Vagina (tissue), 2 donors: ENCODE measurements at regions not wholly inside any gene's neighbourhood (a gene's known extent, or its start where the extent isn't known, plus 50 kb on each side); places are given as distances from the start of the nearest gene placed in this dataset.

ENCODE experiments used
- POLR2A ChIP-seq, 2 donors: fragments of 450-650 bp; IDR thresholded peaks; one replicate each; pipeline ENCODE4 v1.6.1; 2017; ENCODE audit warnings: antibody characterized with exemption in 2 of 2, mild to moderate bottlenecking in 2 of 2, moderate library complexity in 2 of 2
- POLR2AphosphoS5 ChIP-seq, 2 donors: sonication (generic); formaldehyde crosslinking; IDR thresholded peaks; one replicate each; pipeline ENCODE4 v1.9.0; 2017; ENCODE audit warnings: antibody characterized with exemption in 2 of 2, mild to moderate bottlenecking in 2 of 2, low read depth in 1 of 2; ENCODE audit not compliant: insufficient read depth in 1 of 2
- TF ChIP-seq, protein P1 (sequence below), 3 experiments: fragments of 450-650 bp in 2 of 3; fragments of 200-600 bp in 1 of 3; sonication (generic) in 1 of 3; IDR thresholded peaks; one replicate each; pipeline ENCODE4 v1.5.1; 2017 to 2019; ENCODE audit warnings: antibody characterized with exemption in 3 of 3, mild to moderate bottlenecking in 2 of 3, moderate library complexity in 2 of 3

- TF ChIP-seq, protein P1, sequence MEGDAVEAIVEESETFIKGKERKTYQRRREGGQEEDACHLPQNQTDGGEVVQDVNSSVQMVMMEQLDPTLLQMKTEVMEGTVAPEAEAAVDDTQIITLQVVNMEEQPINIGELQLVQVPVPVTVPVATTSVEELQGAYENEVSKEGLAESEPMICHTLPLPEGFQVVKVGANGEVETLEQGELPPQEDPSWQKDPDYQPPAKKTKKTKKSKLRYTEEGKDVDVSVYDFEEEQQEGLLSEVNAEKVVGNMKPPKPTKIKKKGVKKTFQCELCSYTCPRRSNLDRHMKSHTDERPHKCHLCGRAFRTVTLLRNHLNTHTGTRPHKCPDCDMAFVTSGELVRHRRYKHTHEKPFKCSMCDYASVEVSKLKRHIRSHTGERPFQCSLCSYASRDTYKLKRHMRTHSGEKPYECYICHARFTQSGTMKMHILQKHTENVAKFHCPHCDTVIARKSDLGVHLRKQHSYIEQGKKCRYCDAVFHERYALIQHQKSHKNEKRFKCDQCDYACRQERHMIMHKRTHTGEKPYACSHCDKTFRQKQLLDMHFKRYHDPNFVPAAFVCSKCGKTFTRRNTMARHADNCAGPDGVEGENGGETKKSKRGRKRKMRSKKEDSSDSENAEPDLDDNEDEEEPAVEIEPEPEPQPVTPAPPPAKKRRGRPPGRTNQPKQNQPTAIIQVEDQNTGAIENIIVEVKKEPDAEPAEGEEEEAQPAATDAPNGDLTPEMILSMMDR (IDR thresholded peaks at IDR 0.05), result no peak
- no peak for TF ChIP-seq POLR2A (IDR thresholded peaks at IDR 0.05)
- no peak for TF ChIP-seq POLR2AphosphoS5 (IDR thresholded peaks at IDR 0.05; ENCODE audit: insufficient read depth in 1 of 2, low read depth in 1 of 2)
Measured at GRCh38 chr6:44008821-44009370, 118.4 kb downstream of the MRPL14 start.
